ENCODE measurements at regions not wholly inside any gene's neighbourhood (a gene's known extent, or its start where the extent isn't known, plus 50 kb on each side); places are given as distances from the start of the nearest gene placed in this dataset.

DNA sequence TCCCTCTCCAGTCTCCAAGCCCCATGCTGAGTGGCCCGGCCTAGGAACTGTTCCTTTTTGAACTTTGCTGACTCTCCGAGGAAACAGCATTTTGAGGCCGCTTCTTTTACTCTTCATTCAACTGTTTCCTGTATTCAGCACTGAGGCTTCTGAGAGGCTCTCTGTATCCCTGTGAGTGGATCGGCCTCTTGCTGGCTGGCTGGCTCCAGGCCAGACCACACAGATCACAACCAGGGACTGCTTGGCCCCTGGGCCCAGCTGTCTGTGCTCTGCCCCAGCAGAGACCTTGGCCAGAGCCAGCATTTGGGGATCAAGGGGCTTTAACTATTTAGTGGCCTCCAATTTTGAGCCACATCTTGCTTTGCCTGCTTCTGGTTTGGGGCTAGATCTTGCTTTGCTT is 75.6 kb upstream of the KL start:
- Histone ChIP-seq H3K79me2 (ENCODE audit: low read length) (no peaks in the 10 kb centered on the region), H3K4me1 (ENCODE audit: low read length) (peaks cover 8% of the 10 kb centered on the region), H3F3A (ENCODE audit: insufficient read depth, low read length) (no peaks in the 10 kb centered on the region), H2AFZ (ENCODE audit: low read length) (no peak overlapping the region), H3K4me2 (ENCODE audit: low read depth, low read length) (no peak overlapping the region), H3K4me3 (ENCODE audit: low read length) (no peak overlapping the region), H3K27ac (ENCODE audit: low read length) (no peak overlapping the region), H3K9me3 (replicated peaks; ENCODE audit: insufficient read depth, low read length) (no peaks in the 10 kb centered on the region), H3K9ac (ENCODE audit: low read length) (no peak overlapping the region), H3K27me3 (replicated peaks; ENCODE audit: insufficient read depth, low read length) (no peaks in the 10 kb centered on the region), H4K20me1 (ENCODE audit: insufficient read depth, low read length) (no peaks in the 10 kb centered on the region), H3K9me2 (replicated peaks; ENCODE audit: insufficient read depth, low read length) (no peaks in the 10 kb centered on the region), H3K36me3 (replicated peaks; ENCODE audit: insufficient read depth, low read length) (no peaks in the 10 kb centered on the region)
- DNase-seq = no peak
- TF ChIP-seq EZH2 (optimal IDR thresholded peaks at IDR 0.05; ENCODE audit: low read depth, low read length) (no peak), EZH2phosphoT487 (IDR thresholded peaks at IDR 0.05; ENCODE audit: low read length) (no peak)
- TF ChIP-seq, protein P1, sequence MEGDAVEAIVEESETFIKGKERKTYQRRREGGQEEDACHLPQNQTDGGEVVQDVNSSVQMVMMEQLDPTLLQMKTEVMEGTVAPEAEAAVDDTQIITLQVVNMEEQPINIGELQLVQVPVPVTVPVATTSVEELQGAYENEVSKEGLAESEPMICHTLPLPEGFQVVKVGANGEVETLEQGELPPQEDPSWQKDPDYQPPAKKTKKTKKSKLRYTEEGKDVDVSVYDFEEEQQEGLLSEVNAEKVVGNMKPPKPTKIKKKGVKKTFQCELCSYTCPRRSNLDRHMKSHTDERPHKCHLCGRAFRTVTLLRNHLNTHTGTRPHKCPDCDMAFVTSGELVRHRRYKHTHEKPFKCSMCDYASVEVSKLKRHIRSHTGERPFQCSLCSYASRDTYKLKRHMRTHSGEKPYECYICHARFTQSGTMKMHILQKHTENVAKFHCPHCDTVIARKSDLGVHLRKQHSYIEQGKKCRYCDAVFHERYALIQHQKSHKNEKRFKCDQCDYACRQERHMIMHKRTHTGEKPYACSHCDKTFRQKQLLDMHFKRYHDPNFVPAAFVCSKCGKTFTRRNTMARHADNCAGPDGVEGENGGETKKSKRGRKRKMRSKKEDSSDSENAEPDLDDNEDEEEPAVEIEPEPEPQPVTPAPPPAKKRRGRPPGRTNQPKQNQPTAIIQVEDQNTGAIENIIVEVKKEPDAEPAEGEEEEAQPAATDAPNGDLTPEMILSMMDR (IDR thresholded peaks at IDR 0.05; ENCODE audit: low read length) = no peak

DNA sequence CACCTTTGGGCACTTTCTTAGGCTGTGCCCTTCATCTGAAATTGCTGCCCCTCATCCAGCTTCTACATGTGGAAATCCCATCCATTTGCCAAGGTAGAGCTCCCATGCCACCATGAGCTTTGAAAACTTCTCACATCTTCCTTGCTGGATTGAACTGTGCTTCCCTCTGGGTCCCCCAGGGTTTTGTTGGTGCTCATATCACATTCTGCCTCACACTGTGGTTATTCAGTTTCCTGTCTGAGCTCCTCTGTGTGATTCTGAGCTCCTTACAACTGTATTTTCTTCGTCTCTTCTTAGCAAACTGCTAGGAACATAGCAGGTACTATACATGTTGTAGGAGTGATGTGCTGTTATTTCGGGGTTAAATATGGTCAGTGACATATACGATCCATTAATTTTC is 74.9 kb upstream of the KL start:
- no peaks in the 10 kb centered on the region for H3K9me2 ChIP-seq (replicated peaks; ENCODE audit: insufficient read depth, low read length)
- no peak overlapping the region for H3K4me3 ChIP-seq (ENCODE audit: low read length)
- H3K4me2 ChIP-seq (ENCODE audit: low read depth, low read length) = no peak overlapping the region
- TF ChIP-seq EZH2phosphoT487 (IDR thresholded peaks at IDR 0.05; ENCODE audit: low read length) (no peak), EZH2 (optimal IDR thresholded peaks at IDR 0.05; ENCODE audit: low read depth, low read length) (no peak)
- TF ChIP-seq, protein P1 (IDR thresholded peaks at IDR 0.05; ENCODE audit: low read length) = no peak
- H4K20me1 ChIP-seq (ENCODE audit: insufficient read depth, low read length) = no peaks in the 10 kb centered on the region
- H3K79me2 ChIP-seq (ENCODE audit: low read length) = no peaks in the 10 kb centered on the region
- H3F3A ChIP-seq (ENCODE audit: insufficient read depth, low read length) = no peaks in the 10 kb centered on the region
- H3K27me3 ChIP-seq (replicated peaks; ENCODE audit: insufficient read depth, low read length) = no peaks in the 10 kb centered on the region
- no peaks in the 10 kb centered on the region for H3K36me3 ChIP-seq (replicated peaks; ENCODE audit: insufficient read depth, low read length)
- H3K9ac ChIP-seq (ENCODE audit: low read length) = no peak overlapping the region
- H3K9me3 ChIP-seq (replicated peaks; ENCODE audit: insufficient read depth, low read length) = no peaks in the 10 kb centered on the region
- no peak overlapping the region for H2AFZ ChIP-seq (ENCODE audit: low read length)
- DNase-seq = no peak
- no peak overlapping the region for H3K27ac ChIP-seq (ENCODE audit: low read length)
- peaks cover 8% of the 10 kb centered on the region for H3K4me1 ChIP-seq (ENCODE audit: low read length)

DNA sequence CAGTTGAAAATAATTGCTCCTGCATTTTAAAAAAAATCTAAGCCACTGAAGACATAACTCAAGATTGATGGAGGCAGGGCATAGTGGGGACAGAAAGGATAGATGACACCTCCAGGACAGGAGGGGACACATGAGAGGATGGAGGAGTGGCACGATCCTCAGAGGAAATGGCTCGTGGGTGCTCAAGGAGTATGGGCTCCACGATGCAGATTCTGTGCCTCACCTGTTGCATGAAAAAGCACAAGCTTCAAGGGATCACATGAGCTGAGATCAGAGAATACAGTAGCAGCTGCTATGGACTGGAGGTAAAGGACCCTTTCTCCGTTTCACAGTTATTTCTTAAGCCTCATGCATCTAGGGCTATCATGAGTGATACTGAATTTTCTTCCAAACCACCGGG is 69.7 kb upstream of the KL start:
- no peaks in the 10 kb centered on the region for H3K4me1 ChIP-seq (ENCODE audit: low read length)
- H3K36me3 ChIP-seq (replicated peaks; ENCODE audit: insufficient read depth, low read length) = no peaks in the 10 kb centered on the region
- no peak overlapping the region for H3K4me3 ChIP-seq (ENCODE audit: low read length)
- H2AFZ ChIP-seq (ENCODE audit: low read length) = no peak overlapping the region
- no peaks in the 10 kb centered on the region for H3K9me3 ChIP-seq (replicated peaks; ENCODE audit: insufficient read depth, low read length)
- no peaks in the 10 kb centered on the region for H4K20me1 ChIP-seq (ENCODE audit: insufficient read depth, low read length)
- no peaks in the 10 kb centered on the region for H3K9me2 ChIP-seq (replicated peaks; ENCODE audit: insufficient read depth, low read length)
- no peaks in the 10 kb centered on the region for H3K27me3 ChIP-seq (replicated peaks; ENCODE audit: insufficient read depth, low read length)
- no peak overlapping the region for H3K4me2 ChIP-seq (ENCODE audit: low read depth, low read length)
- H3F3A ChIP-seq (ENCODE audit: insufficient read depth, low read length) = no peaks in the 10 kb centered on the region
- no peak overlapping the region for H3K9ac ChIP-seq (ENCODE audit: low read length)
- no peak for DNase-seq
- TF ChIP-seq EZH2 (optimal IDR thresholded peaks at IDR 0.05; ENCODE audit: low read depth, low read length) = no peak
- TF ChIP-seq, protein P1 (IDR thresholded peaks at IDR 0.05; ENCODE audit: low read length) = no peak
- TF ChIP-seq EZH2phosphoT487 (IDR thresholded peaks at IDR 0.05; ENCODE audit: low read length) = no peak
- no peaks in the 10 kb centered on the region for H3K79me2 ChIP-seq (ENCODE audit: low read length)
- H3K27ac ChIP-seq (ENCODE audit: low read length) = no peak overlapping the region

Measured in MM.1S (cell line).